ENCODE measurements at regions not wholly inside any gene's neighbourhood (a gene's known extent, or its start where the extent isn't known, plus 50 kb on each side); places are given as distances from the start of the nearest gene placed in this dataset.

DNA sequence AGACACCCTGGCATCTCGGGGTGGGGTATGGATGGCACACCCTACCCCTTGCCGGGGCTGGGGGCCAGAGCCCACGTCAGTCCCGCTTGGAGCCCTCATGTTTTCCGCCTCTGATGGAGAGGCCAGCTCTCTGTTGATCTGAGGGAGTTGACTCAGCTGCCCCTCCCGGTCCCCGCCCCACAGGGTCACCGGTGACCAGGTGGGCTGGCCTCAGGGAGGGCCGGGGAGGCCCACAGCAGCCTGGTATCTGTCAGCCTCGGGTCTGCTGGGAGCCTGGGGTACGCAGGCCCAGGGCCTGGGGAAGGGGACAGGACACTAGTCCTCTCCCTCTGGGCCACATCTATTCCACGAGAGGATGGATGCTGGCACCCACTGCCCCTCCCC, 109.5 kb upstream of the CIBAR2 start:
- Mint-ChIP-seq H3K9me3 (ENCODE audit: unreplicated experiment) (no peaks in the 10 kb centered on the region), H3K27ac (ENCODE audit: unreplicated experiment) (no peak overlapping the region), H3K4me1 (ENCODE audit: unreplicated experiment) (peaks cover 8% of the 10 kb centered on the region), H3K36me3 (ENCODE audit: low read depth, unreplicated experiment) (no peaks in the 10 kb centered on the region), H3K4me3 (ENCODE audit: unreplicated experiment) (no peak overlapping the region), H3K27me3 (ENCODE audit: unreplicated experiment) (peaks cover 1% of the 10 kb centered on the region)
- no peak for TF ChIP-seq CTCF (IDR thresholded peaks at IDR 0.05; ENCODE audit: unreplicated experiment)
- DNase-seq (ENCODE audit: low spot score) = no peak

DNA sequence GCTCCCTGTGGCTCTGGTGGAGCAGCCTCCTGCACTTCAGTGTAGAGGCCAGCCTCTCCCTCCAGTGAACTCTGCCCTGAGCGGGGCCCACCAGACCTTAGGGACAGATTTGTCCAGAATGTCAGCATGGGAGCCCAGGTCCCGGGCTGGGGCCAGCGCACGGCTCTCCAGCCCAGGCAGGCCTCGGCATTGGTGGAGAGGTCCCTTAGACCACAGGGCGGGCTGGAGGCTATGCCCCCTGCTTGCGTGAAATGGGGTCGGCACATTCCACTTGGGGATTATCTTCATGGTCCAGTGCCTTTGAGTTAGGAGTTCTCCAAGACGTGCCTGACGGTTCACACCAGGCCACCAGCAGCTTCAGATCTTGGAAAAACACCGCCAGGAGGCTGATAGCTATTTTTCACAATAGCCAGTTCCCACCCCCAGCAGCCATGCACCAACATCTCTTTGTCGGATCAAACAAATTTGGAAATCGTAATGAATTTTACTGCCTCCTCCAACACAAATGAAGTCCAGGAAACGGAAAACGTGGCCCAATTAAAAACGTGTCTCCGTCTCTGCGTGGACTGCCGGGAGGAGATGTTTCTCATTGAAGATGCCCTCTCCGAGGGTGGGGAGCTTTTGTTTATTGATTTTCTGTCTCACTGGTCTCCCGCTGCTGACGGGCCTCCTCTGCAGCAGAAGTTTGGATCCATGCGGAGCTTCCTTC, 110.0 kb upstream of the CIBAR2 start:
- peaks cover 3% of the 10 kb centered on the region for H3K27me3 Mint-ChIP-seq (ENCODE audit: unreplicated experiment)
- TF ChIP-seq CTCF (IDR thresholded peaks at IDR 0.05; ENCODE audit: unreplicated experiment) = no peak
- H3K36me3 Mint-ChIP-seq (ENCODE audit: low read depth, unreplicated experiment) = no peaks in the 10 kb centered on the region
- H3K27ac Mint-ChIP-seq (ENCODE audit: unreplicated experiment) = no peak overlapping the region
- H3K4me3 Mint-ChIP-seq (ENCODE audit: unreplicated experiment) = no peak overlapping the region
- H3K9me3 Mint-ChIP-seq (ENCODE audit: unreplicated experiment) = no peaks in the 10 kb centered on the region
- H3K4me1 Mint-ChIP-seq (ENCODE audit: unreplicated experiment) = peaks cover 11% of the 10 kb centered on the region
- DNase-seq (ENCODE audit: low spot score) = no peak

DNA sequence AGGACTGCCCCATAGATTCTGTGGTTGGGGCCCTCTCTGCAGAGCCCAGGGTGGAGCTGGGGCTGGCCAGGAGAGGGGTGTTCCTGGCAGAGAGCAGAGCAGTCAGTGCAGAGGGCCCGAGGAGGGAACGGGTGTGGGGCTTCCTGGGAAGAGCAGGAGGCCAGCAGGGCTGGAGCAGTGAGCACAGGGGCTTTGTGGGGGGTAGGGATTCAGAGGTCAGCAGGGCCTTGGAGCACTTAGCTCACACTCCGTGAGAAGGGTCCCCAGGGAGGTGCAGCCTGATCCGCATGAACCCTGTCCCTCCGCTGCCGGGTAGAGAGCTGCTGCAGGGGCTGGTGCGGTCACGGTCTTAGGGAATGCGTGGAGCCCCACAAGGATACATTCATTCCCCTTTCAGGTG, 113.0 kb upstream of the CIBAR2 start:
- TF ChIP-seq CTCF (IDR thresholded peaks at IDR 0.05; ENCODE audit: unreplicated experiment) = no peak
- no peak overlapping the region for H3K27ac Mint-ChIP-seq (ENCODE audit: unreplicated experiment)
- no peaks in the 10 kb centered on the region for H3K9me3 Mint-ChIP-seq (ENCODE audit: unreplicated experiment)
- no peaks in the 10 kb centered on the region for H3K36me3 Mint-ChIP-seq (ENCODE audit: low read depth, unreplicated experiment)
- peaks cover 8% of the 10 kb centered on the region for H3K27me3 Mint-ChIP-seq (ENCODE audit: unreplicated experiment)
- DNase-seq (ENCODE audit: low spot score) = no peak
- H3K4me1 Mint-ChIP-seq (ENCODE audit: unreplicated experiment) = peaks cover 17% of the 10 kb centered on the region
- H3K4me3 Mint-ChIP-seq (ENCODE audit: unreplicated experiment) = no peak overlapping the region

GRCh38 chr16:85225721-85226120, 113.4 kb upstream of the CIBAR2 start:
- Mint-ChIP-seq H3K9me3 (ENCODE audit: unreplicated experiment) (no peaks in the 10 kb centered on the region), H3K27ac (ENCODE audit: unreplicated experiment) (no peak overlapping the region), H3K4me3 (ENCODE audit: unreplicated experiment) (no peak overlapping the region), H3K27me3 (ENCODE audit: unreplicated experiment) (peaks cover 8% of the 10 kb centered on the region), H3K36me3 (ENCODE audit: low read depth, unreplicated experiment) (peaks cover 1% of the 10 kb centered on the region), H3K4me1 (ENCODE audit: unreplicated experiment) (peaks cover 14% of the 10 kb centered on the region)
- no peak for TF ChIP-seq CTCF (IDR thresholded peaks at IDR 0.05; ENCODE audit: unreplicated experiment)
- DNase-seq (ENCODE audit: low spot score) = no peak

- TF ChIP-seq CTCF (IDR thresholded peaks at IDR 0.05; ENCODE audit: unreplicated experiment) = no peak
- no peak overlapping the region for H3K4me3 Mint-ChIP-seq (ENCODE audit: unreplicated experiment)
- DNase-seq (ENCODE audit: low spot score) = no peak
- H3K27ac Mint-ChIP-seq (ENCODE audit: unreplicated experiment) = no peak overlapping the region
- H3K4me1 Mint-ChIP-seq (ENCODE audit: unreplicated experiment) = peaks cover 9% of the 10 kb centered on the region
- no peaks in the 10 kb centered on the region for H3K9me3 Mint-ChIP-seq (ENCODE audit: unreplicated experiment)
- H3K36me3 Mint-ChIP-seq (ENCODE audit: low read depth, unreplicated experiment) = peaks cover 8% of the 10 kb centered on the region
- peaks cover 15% of the 10 kb centered on the region for H3K27me3 Mint-ChIP-seq (ENCODE audit: unreplicated experiment)
Measured at GRCh38 chr16:85227084-85227945, 115.0 kb upstream of the CIBAR2 start.

All from endothelial cell (in vitro differentiated cells).